Activated CD4-positive, alpha-beta memory T cell treated with anti-CD3 and anti-CD28 coated beads, Interleukin-2, amount 10 ng/mL, durations not matched to agents 7 days and 5 days (primary cell): ENCODE measurements at regions not wholly inside any gene's neighbourhood (a gene's known extent, or its start where the extent isn't known, plus 50 kb on each side); places are given as distances from the start of the nearest gene placed in this dataset.
A peak's percentile ranks its signal among the peaks of the same experiment; 100 is the strongest.
"Not testable (repeated sequence)": the region's sequence is repeated elsewhere in the genome, so short reads cannot be mapped to it uniquely, and the experiment has no call there.

Experiments used
- CTCF ChIA-PET: fragments of 350-600 bp; sonication (Branson Sonifier 250); formaldehyde crosslinking; loops from one replicate; lab custom pipeline; 2021; ENCODE audit warnings: antibody characterized with exemption, inconsistent platforms; lab: Charles Lee
- POLR2A ChIA-PET: fragments of 350-600 bp; sonication (Branson Sonifier 250); formaldehyde crosslinking; loops from one replicate; lab custom pipeline; 2021; ENCODE audit warnings: antibody characterized with exemption; lab: Charles Lee
- DNase-seq: peaks from one replicate; pipeline ENCODE4 v3.0.0-alpha.2; 2020
- H3K27ac Mint-ChIP-seq: one replicate; pipeline ENCODE4 v1.8.0; 2021; ENCODE audit warnings: mild to moderate bottlenecking, mixed read lengths
- H3K27me3 Mint-ChIP-seq: one replicate; pipeline ENCODE4 v1.8.0; 2021; ENCODE audit warnings: mixed read lengths
- H3K36me3 Mint-ChIP-seq: one replicate; pipeline ENCODE4 v1.8.0; 2021; ENCODE audit warnings: low read depth, mixed read lengths
- H3K4me1 Mint-ChIP-seq: one replicate; pipeline ENCODE4 v1.8.0; 2021; ENCODE audit warnings: mixed read lengths
- H3K4me3 Mint-ChIP-seq: one replicate; pipeline ENCODE4 v1.8.0; 2021; ENCODE audit warnings: mild to moderate bottlenecking, mixed read lengths
- H3K9me3 Mint-ChIP-seq: one replicate; pipeline ENCODE4 v1.8.0; 2021; ENCODE audit warnings: mixed read lengths

DNA sequence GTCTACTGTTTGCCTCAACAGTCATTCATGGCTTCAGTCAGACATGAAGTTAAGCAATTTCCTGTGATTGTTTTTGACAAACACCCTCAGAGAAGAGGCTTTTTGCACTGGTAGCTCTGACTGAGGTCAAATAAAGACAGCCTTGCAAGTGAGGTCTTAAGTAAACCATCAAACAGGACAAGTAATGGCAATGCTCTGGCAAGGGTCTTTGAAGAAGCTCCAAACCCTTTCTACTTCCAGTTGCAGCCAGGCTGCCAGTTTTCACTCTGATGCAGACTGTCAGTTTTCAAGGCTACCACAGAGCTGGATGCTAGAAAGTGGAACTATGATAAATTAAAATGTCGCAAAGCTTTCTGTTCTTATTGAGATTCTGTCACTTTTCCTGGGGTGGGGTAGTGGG, 421.5 kb upstream of the PTGER4 start:
- CTCF ChIA-PET = interaction anchor here (1.4 kb wide), 1 partner anchor 20 kb away, joined by 4 read pairs; no protein-coding TSS in a partner anchor
- peaks cover 13% of the 10 kb centered on the region for H3K4me1 Mint-ChIP-seq
- DNase-seq = peak; percentile 19
- H3K9me3 Mint-ChIP-seq = peaks cover 7% of the 10 kb centered on the region
- POLR2A ChIA-PET = interaction anchor here (0.6 to 1.4 kb wide), 7 partner anchors 14 to 434 kb away, joined by 3 to 6 read pairs (median 3); no protein-coding TSS in a partner anchor
- no peaks in the 10 kb centered on the region for H3K27me3 Mint-ChIP-seq
- H3K27ac Mint-ChIP-seq = peak overlapping the region; percentile 68
- H3K36me3 Mint-ChIP-seq = peaks cover 7% of the 10 kb centered on the region
- H3K4me3 Mint-ChIP-seq = no peak overlapping the region

DNA sequence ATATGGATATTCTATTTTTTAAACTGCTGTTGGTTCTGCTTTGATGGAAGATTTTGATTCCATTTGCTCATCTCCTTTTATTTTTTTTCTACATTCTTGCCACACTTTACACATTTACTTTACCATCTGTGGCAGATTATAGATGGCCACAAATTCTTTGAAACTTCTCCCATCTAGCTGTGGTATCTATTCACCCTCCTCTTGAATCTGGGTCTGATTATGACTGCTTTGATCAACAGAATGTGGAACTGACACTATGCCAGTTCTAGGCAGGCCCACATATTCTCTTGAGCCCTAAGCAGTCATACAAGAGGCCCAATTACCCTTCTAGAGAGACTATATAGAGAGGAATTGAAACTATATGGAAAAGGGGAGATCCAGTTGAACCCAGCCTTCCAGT, 439.0 kb upstream of the PTGER4 start:
- no peaks in the 10 kb centered on the region for H3K27me3 Mint-ChIP-seq

DNA sequence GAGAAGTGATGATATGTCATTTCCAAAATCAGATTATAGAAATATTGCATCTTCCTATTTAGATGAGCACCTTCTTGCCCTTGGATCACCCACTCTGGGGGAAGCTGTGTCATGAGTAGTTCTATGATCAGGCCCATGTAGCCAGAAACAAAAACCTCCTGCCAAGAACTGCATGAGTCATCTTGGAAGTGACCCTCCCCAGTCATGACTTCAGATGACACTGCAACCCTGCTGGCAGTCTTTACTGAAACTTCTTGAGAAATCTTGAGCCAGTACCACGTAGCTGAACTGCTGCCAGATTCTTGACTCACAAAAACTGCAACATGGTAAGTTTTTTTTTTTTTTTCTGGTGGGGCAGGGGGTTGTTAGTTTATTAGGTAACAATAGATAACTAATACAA, 439.6 kb upstream of the PTGER4 start:
- ChIA-PET CTCF (no interaction called here), POLR2A (interaction anchor here (1.1 kb wide), 1 partner anchor 38 kb away, joined by 4 read pairs; no protein-coding TSS in a partner anchor)
- Mint-ChIP-seq H3K36me3 (peaks cover 22% of the 10 kb centered on the region), H3K4me3 (no peak overlapping the region), H3K9me3 (peaks cover 28% of the 10 kb centered on the region), H3K4me1 (peaks cover 19% of the 10 kb centered on the region), H3K27me3 (no peaks in the 10 kb centered on the region), H3K27ac (no peak overlapping the region)
- peak; percentile 28 for DNase-seq

More for the DNA sequence above, 439.0 kb upstream of the PTGER4 start:
- Mint-ChIP-seq H3K4me3 (no peak overlapping the region), H3K9me3 (peaks cover 28% of the 10 kb centered on the region), H3K27ac (no peak overlapping the region), H3K36me3 (peaks cover 22% of the 10 kb centered on the region), H3K4me1 (peaks cover 18% of the 10 kb centered on the region)
- ChIA-PET CTCF (no interaction called here), POLR2A (no interaction called here)
- DNase-seq = no peak

DNA sequence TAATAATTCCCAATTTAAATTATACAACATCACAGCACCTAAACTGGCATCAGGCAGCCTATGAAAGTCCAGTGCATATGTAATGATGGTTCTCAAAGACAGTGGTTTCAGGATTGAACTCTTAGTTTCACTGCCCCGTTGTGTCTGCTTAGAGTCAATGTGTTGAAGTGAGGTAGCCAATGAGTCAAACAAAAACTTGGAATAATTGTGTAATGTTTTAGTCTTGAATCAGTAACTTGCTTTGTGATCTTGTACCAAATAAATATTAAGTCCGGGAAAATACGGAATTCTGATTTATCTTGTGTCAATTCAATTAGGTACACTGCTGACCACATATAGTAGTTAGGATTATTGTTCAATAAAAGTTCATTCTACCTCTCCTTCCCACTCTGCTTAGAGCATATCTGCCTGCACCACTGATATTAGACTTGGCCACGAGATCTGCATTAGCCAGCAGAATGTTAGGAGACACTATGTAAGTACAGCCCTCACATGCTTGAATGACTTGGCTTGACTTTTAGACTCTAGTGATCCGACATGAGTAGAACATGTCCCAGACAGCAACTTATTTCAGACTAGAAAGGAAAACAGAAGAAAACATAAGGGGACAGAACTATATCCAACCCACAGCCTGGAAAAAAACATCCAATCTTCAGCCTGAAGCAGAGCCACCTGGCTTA, 441.5 kb upstream of the PTGER4 start:
- H3K27me3 Mint-ChIP-seq = no peaks in the 10 kb centered on the region
- H3K4me3 Mint-ChIP-seq = no peak overlapping the region
- CTCF ChIA-PET = no interaction called here
- H3K4me1 Mint-ChIP-seq = peaks cover 24% of the 10 kb centered on the region
- H3K36me3 Mint-ChIP-seq = peaks cover 15% of the 10 kb centered on the region
- no peak for DNase-seq
- H3K9me3 Mint-ChIP-seq = peaks cover 23% of the 10 kb centered on the region
- H3K27ac Mint-ChIP-seq = no peak overlapping the region
- POLR2A ChIA-PET = no interaction called here

DNA sequence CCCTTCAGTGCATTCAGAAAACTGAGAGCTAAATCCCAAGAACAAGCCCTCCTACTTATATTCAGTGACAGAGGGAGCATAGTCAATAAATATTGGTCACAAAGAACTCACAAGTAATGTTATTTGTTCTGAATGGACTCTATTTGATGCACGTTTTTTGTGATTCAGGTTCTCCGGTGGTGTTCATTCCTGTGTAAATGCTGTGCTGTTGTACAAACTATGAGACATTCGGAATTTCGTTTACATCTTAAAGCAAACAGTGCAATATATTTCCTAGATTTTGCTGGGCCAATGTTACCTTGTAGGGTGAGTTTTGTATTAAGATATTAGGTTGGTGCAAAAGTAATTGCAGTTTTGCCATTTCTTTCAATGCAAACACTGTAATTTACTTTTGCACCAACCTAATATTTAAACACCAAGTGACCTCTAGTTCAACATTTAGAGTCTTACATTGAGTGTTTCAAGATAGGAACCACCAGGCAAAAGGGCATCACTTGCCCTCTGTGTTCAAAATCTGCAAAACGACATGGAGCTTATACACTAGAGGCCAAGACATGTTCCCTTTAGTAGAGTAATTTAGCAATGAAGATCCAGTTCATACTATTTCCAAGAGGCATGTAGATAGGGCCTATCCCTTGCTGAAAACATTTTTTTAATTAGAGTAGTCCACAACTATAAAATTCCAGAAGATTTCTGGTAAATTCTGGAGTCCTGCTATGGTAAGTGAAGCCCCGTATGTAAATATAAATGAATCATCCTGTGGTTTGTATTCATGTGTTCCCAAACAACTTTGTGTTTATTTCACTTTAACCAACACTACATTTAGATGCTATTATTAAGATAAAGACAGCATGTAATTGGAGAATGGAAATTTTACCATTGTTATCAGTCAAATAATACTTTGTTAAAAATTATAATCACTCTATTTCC, 444.0 kb upstream of the PTGER4 start:
- no peak for DNase-seq
- H3K27ac Mint-ChIP-seq = no peak overlapping the region
- H3K36me3 Mint-ChIP-seq = peaks cover 9% of the 10 kb centered on the region
- ChIA-PET CTCF (no interaction called here), POLR2A (no interaction called here)
- no peak overlapping the region for H3K4me3 Mint-ChIP-seq
- no peaks in the 10 kb centered on the region for H3K27me3 Mint-ChIP-seq
- H3K4me1 Mint-ChIP-seq = peaks cover 17% of the 10 kb centered on the region
- H3K9me3 Mint-ChIP-seq = peaks cover 12% of the 10 kb centered on the region

DNA sequence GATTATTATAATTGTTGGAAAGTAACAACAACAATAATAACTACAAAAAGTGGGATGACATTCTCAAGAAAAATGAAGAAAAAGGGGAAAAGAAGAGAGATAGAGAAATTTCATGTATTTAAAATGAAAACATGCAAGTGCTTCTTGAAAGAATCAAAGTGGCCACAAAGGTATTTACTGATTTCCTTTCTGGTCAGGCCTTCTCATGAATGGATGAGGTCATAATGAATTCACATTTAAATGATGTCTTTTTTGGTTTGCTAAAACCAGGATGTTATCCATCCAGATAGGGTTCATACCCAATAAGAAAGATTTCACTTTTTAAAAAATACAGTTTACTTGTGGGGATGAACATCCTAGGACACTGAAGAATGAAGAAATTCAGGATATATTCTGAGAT, 446.4 kb upstream of the PTGER4 start:
- CTCF ChIA-PET = no interaction called here
- no peaks in the 10 kb centered on the region for H3K36me3 Mint-ChIP-seq
- no peak overlapping the region for H3K27ac Mint-ChIP-seq
- peaks cover 11% of the 10 kb centered on the region for H3K4me1 Mint-ChIP-seq
- H3K4me3 Mint-ChIP-seq = no peak overlapping the region
- no peaks in the 10 kb centered on the region for H3K27me3 Mint-ChIP-seq
- POLR2A ChIA-PET = no interaction called here
- no peaks in the 10 kb centered on the region for H3K9me3 Mint-ChIP-seq
- no peak for DNase-seq

DNA sequence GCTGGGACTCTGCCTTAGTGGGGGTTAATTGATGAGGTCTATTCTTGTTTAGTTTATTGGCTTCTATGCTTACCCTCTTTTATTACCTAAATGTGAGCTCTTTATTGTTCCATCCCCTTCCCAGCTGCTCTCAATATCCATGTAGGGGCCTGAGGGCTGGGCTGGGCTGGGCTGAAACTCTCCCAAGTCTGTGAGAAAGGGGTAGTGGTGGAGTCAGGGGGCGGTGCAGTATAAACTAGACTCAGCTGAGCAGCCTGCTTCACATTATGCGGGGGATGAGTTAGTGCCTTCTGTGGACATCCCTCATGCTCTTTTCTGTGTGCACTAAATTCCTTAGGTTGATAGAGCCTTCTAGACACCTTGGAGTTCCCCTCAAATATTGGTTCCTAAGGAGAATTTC, 451.8 kb upstream of the PTGER4 start:
- H3K4me1 Mint-ChIP-seq = peaks cover 24% of the 10 kb centered on the region
- ChIA-PET POLR2A (interaction anchor here (0.7 kb wide), 1 partner anchor 15 kb away, joined by 3 read pairs; no protein-coding TSS in a partner anchor), CTCF (interaction anchor here (0.5 kb wide), 1 partner anchor 244 kb away, joined by 6 read pairs; no protein-coding TSS in a partner anchor)
- no peak overlapping the region for H3K27ac Mint-ChIP-seq
- H3K27me3 Mint-ChIP-seq = no peaks in the 10 kb centered on the region
- no peak for DNase-seq
- no peaks in the 10 kb centered on the region for H3K9me3 Mint-ChIP-seq
- H3K36me3 Mint-ChIP-seq = peaks cover 4% of the 10 kb centered on the region
- H3K4me3 Mint-ChIP-seq = no peak overlapping the region

DNA sequence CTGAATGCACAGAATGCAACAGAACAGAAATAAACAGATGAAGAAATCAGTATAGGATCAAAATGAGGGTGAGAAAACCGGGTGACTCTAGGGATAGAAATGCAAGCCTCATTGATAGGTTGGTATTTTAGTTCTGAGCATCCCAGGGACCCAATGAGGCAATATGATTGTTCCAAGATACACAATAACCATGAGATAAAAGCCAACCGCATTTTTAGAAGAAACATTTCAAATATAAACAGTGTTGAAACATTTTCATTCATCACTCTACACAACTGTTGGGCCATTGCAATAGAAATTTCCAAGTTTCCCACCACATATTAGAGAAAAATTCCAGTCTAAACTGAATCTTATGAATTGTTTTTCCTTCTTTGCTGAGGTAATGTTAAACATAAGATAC, 452.3 kb upstream of the PTGER4 start:
- peaks cover 27% of the 10 kb centered on the region for H3K4me1 Mint-ChIP-seq
- peaks cover 4% of the 10 kb centered on the region for H3K36me3 Mint-ChIP-seq
- no peak overlapping the region for H3K27ac Mint-ChIP-seq
- CTCF ChIA-PET = no interaction called here
- no peak overlapping the region for H3K4me3 Mint-ChIP-seq
- POLR2A ChIA-PET = interaction anchor here (0.7 kb wide), 1 partner anchor 14 kb away, joined by 3 read pairs; no protein-coding TSS in a partner anchor
- no peak for DNase-seq
- H3K27me3 Mint-ChIP-seq = no peaks in the 10 kb centered on the region
- no peaks in the 10 kb centered on the region for H3K9me3 Mint-ChIP-seq

DNA sequence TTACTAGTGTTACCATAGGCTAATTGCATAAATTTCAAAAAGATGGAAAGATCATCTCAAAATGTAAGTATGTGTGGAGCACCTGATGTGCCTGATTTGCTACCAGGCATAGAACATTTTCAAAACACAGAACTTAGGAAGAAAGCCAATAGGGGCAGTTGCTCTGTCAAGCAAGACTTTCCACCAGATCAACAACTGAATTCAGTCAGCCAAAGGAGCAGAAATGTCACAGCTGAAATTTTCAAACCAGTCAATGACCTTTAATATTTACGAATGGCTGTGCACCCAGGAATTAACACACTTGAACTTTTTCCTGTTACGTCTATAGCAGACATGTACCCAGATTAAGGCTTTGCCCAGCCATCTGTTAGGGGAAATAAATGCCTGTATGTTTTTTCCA, 452.8 kb upstream of the PTGER4 start:
- H3K27ac Mint-ChIP-seq = no peak overlapping the region
- ChIA-PET POLR2A (no interaction called here), CTCF (no interaction called here)
- H3K4me1 Mint-ChIP-seq = peaks cover 29% of the 10 kb centered on the region
- DNase-seq = no peak
- no peak overlapping the region for H3K4me3 Mint-ChIP-seq
- H3K36me3 Mint-ChIP-seq = peaks cover 4% of the 10 kb centered on the region
- no peaks in the 10 kb centered on the region for H3K27me3 Mint-ChIP-seq
- H3K9me3 Mint-ChIP-seq = peaks cover 2% of the 10 kb centered on the region

DNA sequence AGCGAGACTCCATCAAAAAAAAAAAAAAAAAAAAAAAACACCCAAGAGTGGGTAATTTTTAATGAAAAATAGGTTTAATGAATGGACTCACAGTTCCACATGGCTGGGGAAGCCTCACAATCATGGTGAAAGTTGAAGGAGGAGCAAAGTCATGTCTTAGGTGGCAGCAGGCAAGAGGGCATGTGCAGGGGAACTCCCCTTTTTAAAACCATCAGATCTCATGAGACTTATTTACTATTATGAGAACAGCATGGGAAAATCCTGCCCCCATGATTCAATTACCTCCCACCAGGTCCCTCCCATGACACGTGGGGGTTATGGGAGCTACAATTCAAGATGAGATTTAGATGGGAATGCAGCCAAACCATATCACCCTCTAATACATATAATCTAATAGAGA, 454.6 kb upstream of the PTGER4 start:
- POLR2A ChIA-PET = not testable (repeated sequence)
- peaks cover 18% of the 10 kb centered on the region for H3K36me3 Mint-ChIP-seq

DNA sequence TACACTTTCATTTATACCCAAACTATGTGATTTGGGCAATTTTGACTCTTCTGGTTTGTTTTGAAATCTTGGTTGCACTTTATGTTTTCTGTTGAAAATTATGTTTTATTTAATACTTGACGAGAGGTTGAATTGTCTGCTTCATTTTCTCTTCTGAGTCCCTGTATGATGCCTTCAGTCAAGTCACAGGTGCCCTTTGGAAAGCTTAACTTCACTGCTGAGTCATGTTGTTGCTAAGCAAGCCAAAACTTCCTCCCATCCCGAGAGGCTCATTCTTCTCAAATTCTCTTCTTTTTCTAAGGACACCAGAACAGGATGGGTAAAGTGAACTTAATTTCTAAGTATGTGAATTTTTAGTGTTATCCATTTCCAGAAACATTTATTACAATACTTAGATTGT, 455.3 kb upstream of the PTGER4 start:
- no peaks in the 10 kb centered on the region for H3K27me3 Mint-ChIP-seq
- H3K4me1 Mint-ChIP-seq = peaks cover 44% of the 10 kb centered on the region
- H3K36me3 Mint-ChIP-seq = peaks cover 23% of the 10 kb centered on the region
- H3K9me3 Mint-ChIP-seq = peaks cover 11% of the 10 kb centered on the region
- peak overlapping the region; percentile 37 for H3K4me3 Mint-ChIP-seq
- no peak for DNase-seq
- ChIA-PET POLR2A (interaction anchor here (1.2 to 1.9 kb wide), 7 partner anchors 14 to 264 kb away, joined by 3 to 9 read pairs (median 4); no protein-coding TSS in a partner anchor), CTCF (interaction anchor here (1.0 kb wide), 1 partner anchor 13 kb away, joined by 4 read pairs; no protein-coding TSS in a partner anchor)
- H3K27ac Mint-ChIP-seq = peak overlapping the region; percentile 76

More for the DNA sequence above, 454.6 kb upstream of the PTGER4 start:
- DNase-seq, H3K9me3 Mint-ChIP-seq, H3K27me3 Mint-ChIP-seq, H3K4me3 Mint-ChIP-seq: not testable (repeated sequence)
- peaks cover 43% of the 10 kb centered on the region for H3K4me1 Mint-ChIP-seq
- H3K27ac Mint-ChIP-seq = peak overlapping the region; percentile 13
- CTCF ChIA-PET = interaction anchor here (0.7 kb wide), 1 partner anchor 241 kb away, joined by 3 read pairs; no protein-coding TSS in a partner anchor

DNA sequence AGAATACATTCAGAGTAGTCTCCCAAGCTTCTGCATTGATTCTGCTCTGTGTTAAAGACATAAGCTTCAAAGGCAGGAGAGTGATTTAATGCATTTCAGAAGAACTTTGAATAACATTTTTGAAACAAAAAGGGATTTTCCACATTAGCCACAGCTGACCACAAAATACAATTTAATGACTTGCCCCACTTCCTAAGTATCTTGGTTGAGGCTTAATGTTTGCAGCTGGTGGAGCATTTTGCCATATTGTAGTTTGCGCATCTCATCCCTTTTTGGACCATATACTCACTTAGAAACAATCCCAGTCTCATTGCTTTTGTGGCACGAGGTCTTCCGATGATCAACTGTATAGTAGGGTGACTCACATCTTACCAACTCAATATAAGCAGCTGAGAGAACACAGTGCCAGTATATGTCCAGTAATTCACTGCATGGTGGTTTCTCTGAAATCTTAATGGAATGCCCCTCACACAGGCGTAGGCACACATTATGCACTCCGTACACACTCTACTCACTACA, 455.8 kb upstream of the PTGER4 start:
- H3K4me3 Mint-ChIP-seq = peak overlapping the region; percentile 37
- H3K36me3 Mint-ChIP-seq = peaks cover 26% of the 10 kb centered on the region
- peaks cover 44% of the 10 kb centered on the region for H3K4me1 Mint-ChIP-seq
- ChIA-PET CTCF (interaction anchor here (0.6 to 1.0 kb wide), 2 partner anchors 13 to 651 kb away, joined by 3 to 4 read pairs; no protein-coding TSS in a partner anchor), POLR2A (interaction anchor here (0.7 to 1.9 kb wide), 10 partner anchors 13 to 462 kb away, joined by 3 to 9 read pairs (median 4); no protein-coding TSS in a partner anchor)
- peak overlapping the region; percentile 76 for H3K27ac Mint-ChIP-seq
- no peaks in the 10 kb centered on the region for H3K27me3 Mint-ChIP-seq
- H3K9me3 Mint-ChIP-seq = peaks cover 14% of the 10 kb centered on the region
- DNase-seq = peak; percentile 33
